DOHH2 (cell line): ENCODE measurements at regions not wholly inside any gene's neighbourhood (a gene's known extent, or its start where the extent isn't known, plus 50 kb on each side); places are given as distances from the start of the nearest gene placed in this dataset.

Experiments
- EZH2phosphoT487 ChIP-seq: fragments of 200-600 bp; sonication (generic); IDR thresholded peaks from 2 replicates; pipeline ENCODE4 v1.6.1; 2017; ENCODE audit warnings: borderline replicate concordance, mild to moderate bottlenecking, antibody characterized with exemption, low read length, moderate library complexity, mixed read lengths
- TF ChIP-seq, protein P1 (sequence below): fragments of 200-600 bp; sonication (generic); IDR thresholded peaks from one replicate; pipeline ENCODE4 v1.5.1; 2014; ENCODE audit warnings: antibody characterized with exemption, mild to moderate bottlenecking, low read depth, low read length; ENCODE audit not compliant: poor library complexity, severe bottlenecking

DNA sequence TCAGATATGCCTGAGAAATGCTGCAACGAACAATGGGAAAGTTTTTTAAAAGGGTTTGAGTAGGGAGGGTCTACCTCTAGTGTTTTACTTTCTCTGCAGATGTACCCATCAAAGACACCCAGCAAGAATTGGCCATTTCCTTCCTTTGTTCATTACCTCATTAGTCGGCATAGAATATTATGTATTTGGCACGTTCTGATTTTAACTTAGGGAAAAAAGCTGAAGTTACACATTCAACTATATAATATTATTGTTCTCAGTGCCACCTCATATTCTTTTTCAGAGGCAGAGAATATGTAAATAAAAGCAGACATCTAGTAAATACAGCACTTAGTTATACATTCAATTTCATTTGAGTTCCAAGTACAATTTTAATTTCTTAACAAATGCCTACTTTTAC is 83.7 kb upstream of the PPP2R5A start:
- TF ChIP-seq, protein P1, sequence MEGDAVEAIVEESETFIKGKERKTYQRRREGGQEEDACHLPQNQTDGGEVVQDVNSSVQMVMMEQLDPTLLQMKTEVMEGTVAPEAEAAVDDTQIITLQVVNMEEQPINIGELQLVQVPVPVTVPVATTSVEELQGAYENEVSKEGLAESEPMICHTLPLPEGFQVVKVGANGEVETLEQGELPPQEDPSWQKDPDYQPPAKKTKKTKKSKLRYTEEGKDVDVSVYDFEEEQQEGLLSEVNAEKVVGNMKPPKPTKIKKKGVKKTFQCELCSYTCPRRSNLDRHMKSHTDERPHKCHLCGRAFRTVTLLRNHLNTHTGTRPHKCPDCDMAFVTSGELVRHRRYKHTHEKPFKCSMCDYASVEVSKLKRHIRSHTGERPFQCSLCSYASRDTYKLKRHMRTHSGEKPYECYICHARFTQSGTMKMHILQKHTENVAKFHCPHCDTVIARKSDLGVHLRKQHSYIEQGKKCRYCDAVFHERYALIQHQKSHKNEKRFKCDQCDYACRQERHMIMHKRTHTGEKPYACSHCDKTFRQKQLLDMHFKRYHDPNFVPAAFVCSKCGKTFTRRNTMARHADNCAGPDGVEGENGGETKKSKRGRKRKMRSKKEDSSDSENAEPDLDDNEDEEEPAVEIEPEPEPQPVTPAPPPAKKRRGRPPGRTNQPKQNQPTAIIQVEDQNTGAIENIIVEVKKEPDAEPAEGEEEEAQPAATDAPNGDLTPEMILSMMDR, result no peak
- no peak for TF ChIP-seq EZH2phosphoT487
